Bronchial epithelial cell (primary cell): ENCODE measurements at regions not wholly inside any gene's neighbourhood (a gene's known extent, or its start where the extent isn't known, plus 50 kb on each side); places are given as distances from the start of the nearest gene placed in this dataset.
"Not testable (repeated sequence)": the region's sequence is repeated elsewhere in the genome, so short reads cannot be mapped to it uniquely, and the experiment has no call there.

Experiments
- DNase-seq: peaks from one replicate; pipeline ENCODE4 v3.0.0-alpha.2; 2010; ENCODE audit warnings: low read depth
- FAIRE-seq: peaks from 2 replicates; lab custom pipeline; 2011; peaks lifted over from hg19 to GRCh38; lab: Jason Lieb, UNC
- H3K27me3 ChIP-seq: 2 replicates; pipeline ENCODE4 v1.5.1; 2011; ENCODE audit warnings: low read length; ENCODE audit not compliant: control insufficient read depth, insufficient read depth
- H3K36me3 ChIP-seq: 2 replicates; pipeline ENCODE4 v1.5.1; 2011; ENCODE audit warnings: low read length; ENCODE audit not compliant: control insufficient read depth, insufficient read depth
- H3K4me3 ChIP-seq: 2 replicates; pipeline ENCODE4 v1.5.1; 2011; ENCODE audit warnings: mild to moderate bottlenecking, low read depth, low read length, control low read depth
- TF ChIP-seq, protein P1 (sequence below): IDR thresholded peaks from 2 replicates; pipeline ENCODE4 v1.5.1; 2011; ENCODE audit warnings: mild to moderate bottlenecking, moderate library complexity, low read length, control low read depth, inconsistent platforms; ENCODE audit not compliant: insufficient read depth, severe bottlenecking

DNA sequence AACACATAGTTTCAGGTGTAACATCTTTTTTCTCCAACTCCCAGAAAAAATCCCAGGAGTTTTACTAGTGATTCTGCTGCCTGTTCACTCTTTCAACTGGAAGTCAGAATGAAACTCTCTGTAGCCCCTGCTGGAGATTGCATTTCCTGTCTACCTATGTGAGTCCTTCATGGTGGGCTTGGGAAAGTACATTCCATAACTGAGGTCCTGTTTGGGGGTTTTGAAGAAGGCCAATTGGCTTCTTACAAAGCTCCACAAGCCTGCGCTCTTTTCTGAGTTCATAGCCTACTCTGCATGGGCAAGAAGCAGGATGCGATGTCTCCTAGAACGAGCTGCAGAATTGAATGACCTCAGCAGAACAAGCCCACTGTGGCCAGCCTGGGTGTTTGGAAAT lies 86.7 kb downstream of the LYZL2 start:
- peaks cover 10% of the 10 kb centered on the region for H3K27me3 ChIP-seq
- H3K4me3 ChIP-seq = no peak overlapping the region
- FAIRE-seq (no peak), DNase-seq (no peak)
- TF ChIP-seq, protein P1, sequence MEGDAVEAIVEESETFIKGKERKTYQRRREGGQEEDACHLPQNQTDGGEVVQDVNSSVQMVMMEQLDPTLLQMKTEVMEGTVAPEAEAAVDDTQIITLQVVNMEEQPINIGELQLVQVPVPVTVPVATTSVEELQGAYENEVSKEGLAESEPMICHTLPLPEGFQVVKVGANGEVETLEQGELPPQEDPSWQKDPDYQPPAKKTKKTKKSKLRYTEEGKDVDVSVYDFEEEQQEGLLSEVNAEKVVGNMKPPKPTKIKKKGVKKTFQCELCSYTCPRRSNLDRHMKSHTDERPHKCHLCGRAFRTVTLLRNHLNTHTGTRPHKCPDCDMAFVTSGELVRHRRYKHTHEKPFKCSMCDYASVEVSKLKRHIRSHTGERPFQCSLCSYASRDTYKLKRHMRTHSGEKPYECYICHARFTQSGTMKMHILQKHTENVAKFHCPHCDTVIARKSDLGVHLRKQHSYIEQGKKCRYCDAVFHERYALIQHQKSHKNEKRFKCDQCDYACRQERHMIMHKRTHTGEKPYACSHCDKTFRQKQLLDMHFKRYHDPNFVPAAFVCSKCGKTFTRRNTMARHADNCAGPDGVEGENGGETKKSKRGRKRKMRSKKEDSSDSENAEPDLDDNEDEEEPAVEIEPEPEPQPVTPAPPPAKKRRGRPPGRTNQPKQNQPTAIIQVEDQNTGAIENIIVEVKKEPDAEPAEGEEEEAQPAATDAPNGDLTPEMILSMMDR = no peak
- H3K36me3 ChIP-seq = no peaks in the 10 kb centered on the region

DNA sequence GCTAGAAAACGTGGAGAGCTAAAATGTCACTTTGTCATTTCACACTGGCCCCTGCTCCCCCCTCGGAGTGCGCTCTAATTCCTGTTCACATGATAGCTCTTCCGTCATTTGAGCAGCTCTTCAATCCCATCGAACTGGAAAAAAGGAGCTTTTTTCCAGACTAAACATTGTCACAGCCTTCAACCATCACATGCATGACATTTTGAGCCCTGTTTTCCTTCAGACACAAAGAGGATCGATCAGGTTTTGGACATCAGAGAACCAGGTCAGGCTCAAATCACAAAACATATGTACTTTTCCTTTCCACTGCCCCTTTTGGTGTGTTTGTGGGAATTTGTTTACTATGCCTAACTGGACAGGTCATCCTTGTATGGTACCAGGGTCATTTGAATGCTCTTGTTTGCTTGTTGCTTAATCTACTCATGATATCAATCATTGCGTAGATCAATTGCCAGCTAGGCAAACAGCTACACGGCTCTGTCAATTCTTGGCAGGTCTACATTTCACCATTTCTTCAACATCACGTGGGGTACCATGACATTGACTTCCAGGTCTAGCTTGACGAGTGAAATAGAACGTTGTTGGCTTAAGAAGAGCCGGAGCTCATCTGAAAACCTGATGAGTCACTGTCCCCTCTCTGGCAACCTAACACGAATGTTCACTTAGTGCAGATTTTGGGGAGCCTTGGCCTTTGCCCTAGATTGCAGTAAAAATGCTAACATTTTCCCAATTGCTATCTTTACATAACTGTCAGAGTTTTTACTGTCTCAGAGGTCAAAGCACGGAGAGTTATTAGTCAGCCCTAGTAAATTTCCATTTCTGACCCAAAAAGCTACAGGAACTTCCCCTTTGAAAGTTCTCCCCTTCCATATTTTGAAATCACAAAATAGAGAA lies 87.3 kb downstream of the LYZL2 start:
- no peak for FAIRE-seq
- no peak for DNase-seq
- H3K36me3 ChIP-seq = no peaks in the 10 kb centered on the region

DNA sequence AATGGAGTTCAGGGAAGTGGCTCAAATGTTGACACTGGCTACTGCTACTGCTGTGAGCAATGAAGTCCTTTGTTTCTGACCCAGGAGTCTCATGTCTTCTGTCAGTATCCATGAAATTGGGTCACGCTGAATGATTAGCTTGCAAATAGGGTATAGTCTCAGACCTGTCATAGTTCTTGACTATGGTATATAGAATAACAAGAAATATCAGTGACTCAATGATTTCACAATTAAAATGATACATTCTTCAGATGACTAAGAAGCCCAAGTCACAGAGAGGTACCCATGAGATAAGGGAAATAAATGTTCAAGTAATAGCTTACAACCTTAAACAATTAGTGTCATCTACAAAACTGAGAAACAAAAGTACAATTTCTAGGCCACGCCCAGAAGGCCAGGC lies 89.3 kb downstream of the LYZL2 start:
- FAIRE-seq (no peak), DNase-seq (peak; percentile 86)
- Histone ChIP-seq H3K36me3 (no peaks in the 10 kb centered on the region), H3K27me3 (peaks cover 10% of the 10 kb centered on the region), H3K4me3 (no peak overlapping the region)
- TF ChIP-seq, protein P1 = no peak

More for the DNA sequence above, 87.3 kb downstream of the LYZL2 start:
- TF ChIP-seq, protein P1 = no peak
- Histone ChIP-seq H3K4me3 (no peak overlapping the region), H3K27me3 (peaks cover 10% of the 10 kb centered on the region)

DNA sequence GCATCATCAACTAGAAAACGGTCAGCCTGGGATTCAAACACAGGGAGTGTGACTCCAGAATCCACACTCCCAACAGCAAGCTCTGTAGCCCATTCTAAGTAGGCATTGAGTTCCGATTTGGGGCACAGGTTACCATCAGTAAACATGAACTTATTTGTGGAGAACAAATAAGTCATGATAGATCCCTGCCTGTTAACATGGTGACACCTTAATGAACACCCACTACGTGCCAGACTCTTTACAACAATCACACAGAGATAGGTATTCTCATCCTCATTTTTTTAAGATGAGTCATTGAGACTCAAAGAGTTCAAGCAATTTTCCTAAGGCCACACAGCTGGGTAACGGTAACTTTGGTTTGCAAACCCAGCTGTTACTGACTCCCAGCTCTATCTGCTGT lies 91.5 kb downstream of the LYZL2 start:
- no peak for FAIRE-seq
- H3K4me3 ChIP-seq = no peak overlapping the region
- H3K36me3 ChIP-seq = no peaks in the 10 kb centered on the region
- DNase-seq = peak; percentile 36
- TF ChIP-seq, protein P1 = no peak
- peaks cover 8% of the 10 kb centered on the region for H3K27me3 ChIP-seq

DNA sequence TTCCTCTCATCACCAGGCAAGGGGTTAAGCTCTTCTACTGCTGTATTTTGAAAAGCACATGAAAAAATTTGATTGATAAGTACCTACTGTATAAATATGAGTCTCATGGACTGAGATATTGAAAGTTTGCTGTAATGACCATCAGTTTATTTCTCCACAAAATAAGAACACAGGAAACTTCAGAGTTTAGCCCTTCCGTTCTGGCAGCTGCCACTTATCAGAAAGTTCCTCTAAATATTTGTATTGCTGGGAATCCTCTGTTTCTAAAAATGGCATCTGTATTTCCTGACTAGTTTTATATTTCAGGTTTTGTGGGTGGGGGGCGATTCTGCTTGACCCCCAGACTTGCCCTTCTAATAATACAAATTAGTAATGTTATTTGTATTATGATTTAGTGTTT lies 92.0 kb downstream of the LYZL2 start:
- Histone ChIP-seq H3K4me3 (no peak overlapping the region), H3K27me3 (peaks cover 8% of the 10 kb centered on the region), H3K36me3 (no peaks in the 10 kb centered on the region)
- FAIRE-seq = no peak
- no peak for DNase-seq
- TF ChIP-seq, protein P1 = no peak

DNA sequence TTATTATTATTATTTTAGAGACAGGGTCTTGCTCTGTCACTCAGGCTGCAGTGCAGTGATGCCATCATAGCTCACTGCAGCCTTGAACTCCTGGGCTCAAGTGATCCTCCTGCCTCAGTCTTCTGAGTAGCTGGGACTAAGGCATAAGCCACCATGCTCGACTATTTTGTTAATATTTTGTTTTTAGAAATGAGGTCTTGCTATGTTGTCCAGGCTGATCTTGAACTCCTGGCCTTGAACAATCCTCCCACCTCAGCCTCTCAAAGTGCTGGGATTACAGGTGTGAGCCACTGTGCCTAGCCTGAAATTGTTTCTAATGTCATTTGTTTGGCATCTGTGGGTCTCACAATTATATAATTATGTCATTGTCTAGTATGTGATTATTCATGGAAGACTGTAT lies 92.4 kb downstream of the LYZL2 start:
- not testable (repeated sequence) for FAIRE-seq, H3K4me3 ChIP-seq, H3K36me3 ChIP-seq, H3K27me3 ChIP-seq, DNase-seq
